ENCODE measurements at regions not wholly inside any gene's neighbourhood (a gene's known extent, or its start where the extent isn't known, plus 50 kb on each side); places are given as distances from the start of the nearest gene placed in this dataset.

- TF ChIP-seq POLR2A (IDR thresholded peaks at IDR 0.05; ENCODE audit: low read length) (no peak), GATA1 (IDR thresholded peaks at IDR 0.05; ENCODE audit: low read depth, low read length) (no peak)
Measured at GRCh38 chr16:87218281-87219055, 98.7 kb downstream of the C16orf95 start.

All from erythroblast (primary cell).